ENCODE measurements at regions not wholly inside any gene's neighbourhood (a gene's known extent, or its start where the extent isn't known, plus 50 kb on each side); places are given as distances from the start of the nearest gene placed in this dataset.
"Not testable (repeated sequence)": the region's sequence is repeated elsewhere in the genome, so short reads cannot be mapped to it uniquely, and the experiment has no call there.

- Histone ChIP-seq H3K36me3 (ENCODE audit: insufficient read depth, low read length, poor library complexity, severe bottlenecking) (peaks cover 3% of the 10 kb centered on the region), H3K4me3 (ENCODE audit: low read depth, low read length, poor library complexity, severe bottlenecking) (no peak overlapping the region), H3K9me3 (ENCODE audit: low read depth, low read length, poor library complexity, severe bottlenecking) (peaks cover 13% of the 10 kb centered on the region), H3K27ac (ENCODE audit: low read depth, low read length, poor library complexity, severe bottlenecking) (no peak overlapping the region), H3K4me1 (ENCODE audit: insufficient read depth, low read length, poor library complexity, severe bottlenecking) (peaks cover 14% of the 10 kb centered on the region), H3K27me3 (replicated peaks; ENCODE audit: insufficient read depth, low read depth, low read length, poor library complexity) (no peaks in the 10 kb centered on the region)
- CTCF ChIA-PET: no interaction called here
- intact Hi-C loops (cut with micrococcal nuclease; ENCODE audit: unreplicated experiment): no loop called here
- DNase-seq (ENCODE audit: low spot score): no peak
- TF ChIP-seq CTCF (conservative IDR thresholded peaks at IDR 0.05; ENCODE audit: low read depth, low read length) (no peak), EZH2 (IDR thresholded peaks at IDR 0.05; ENCODE audit: borderline replicate concordance, low read depth, low read length, poor library complexity, severe bottlenecking) (no peak)
- BruUV-seq (replicated peaks): no TSS peak
- POLR2A ChIA-PET (ENCODE audit: low non-redundant PET): no interaction called here
Measured at GRCh38 chr4:122992641-122993040, 70.2 kb upstream of the NUDT6 start.

GRCh38 chr4:122996350-122996749 is 74.0 kb upstream of the NUDT6 start:
- BruUV-seq (replicated peaks): no TSS peak

GRCh38 chr4:122997463-122998101 is 75.2 kb upstream of the NUDT6 start:
- H3K27me3 ChIP-seq (replicated peaks; ENCODE audit: insufficient read depth, low read depth, low read length, poor library complexity): no peaks in the 10 kb centered on the region
- no peaks in the 10 kb centered on the region for H3K9me3 ChIP-seq (ENCODE audit: low read depth, low read length, poor library complexity, severe bottlenecking)
- H3K4me3 ChIP-seq (ENCODE audit: low read depth, low read length, poor library complexity, severe bottlenecking): no peak overlapping the region
- peaks cover 9% of the 10 kb centered on the region for H3K4me1 ChIP-seq (ENCODE audit: insufficient read depth, low read length, poor library complexity, severe bottlenecking)
- no peak for DNase-seq (ENCODE audit: low spot score)
- no peak overlapping the region for H3K27ac ChIP-seq (ENCODE audit: low read depth, low read length, poor library complexity, severe bottlenecking)
- TF ChIP-seq CTCF (conservative IDR thresholded peaks at IDR 0.05; ENCODE audit: low read depth, low read length): no peak
- no peak for TF ChIP-seq EZH2 (IDR thresholded peaks at IDR 0.05; ENCODE audit: borderline replicate concordance, low read depth, low read length, poor library complexity, severe bottlenecking)
- intact Hi-C loops (cut with micrococcal nuclease; ENCODE audit: unreplicated experiment): no loop called here
- ChIA-PET POLR2A (ENCODE audit: low non-redundant PET) (no interaction called here), CTCF (no interaction called here)
- no peaks in the 10 kb centered on the region for H3K36me3 ChIP-seq (ENCODE audit: insufficient read depth, low read length, poor library complexity, severe bottlenecking)
- BruUV-seq (replicated peaks): no TSS peak

More at GRCh38 chr4:122996350-122996749, 74.0 kb upstream of the NUDT6 start:
- Histone ChIP-seq H3K4me3 (ENCODE audit: low read depth, low read length, poor library complexity, severe bottlenecking) (no peak overlapping the region), H3K27ac (ENCODE audit: low read depth, low read length, poor library complexity, severe bottlenecking) (no peak overlapping the region), H3K27me3 (replicated peaks; ENCODE audit: insufficient read depth, low read depth, low read length, poor library complexity) (no peaks in the 10 kb centered on the region), H3K4me1 (ENCODE audit: insufficient read depth, low read length, poor library complexity, severe bottlenecking) (peaks cover 14% of the 10 kb centered on the region), H3K36me3 (ENCODE audit: insufficient read depth, low read length, poor library complexity, severe bottlenecking) (no peaks in the 10 kb centered on the region), H3K9me3 (ENCODE audit: low read depth, low read length, poor library complexity, severe bottlenecking) (no peaks in the 10 kb centered on the region)
- TF ChIP-seq EZH2 (IDR thresholded peaks at IDR 0.05; ENCODE audit: borderline replicate concordance, low read depth, low read length, poor library complexity, severe bottlenecking) (no peak), CTCF (conservative IDR thresholded peaks at IDR 0.05; ENCODE audit: low read depth, low read length) (no peak)
- DNase-seq (ENCODE audit: low spot score): no peak
- CTCF ChIA-PET: no interaction called here
- intact Hi-C loops (cut with micrococcal nuclease; ENCODE audit: unreplicated experiment): no loop called here
- POLR2A ChIA-PET (ENCODE audit: low non-redundant PET): no interaction called here

GRCh38 chr4:123004079-123004478 is 81.7 kb upstream of the NUDT6 start:
- H3K4me3 ChIP-seq (ENCODE audit: low read depth, low read length, poor library complexity, severe bottlenecking); DNase-seq (ENCODE audit: low spot score); POLR2A ChIA-PET (ENCODE audit: low non-redundant PET); H3K4me1 ChIP-seq (ENCODE audit: insufficient read depth, low read length, poor library complexity, severe bottlenecking); H3K27me3 ChIP-seq (replicated peaks; ENCODE audit: insufficient read depth, low read depth, low read length, poor library complexity); H3K27ac ChIP-seq (ENCODE audit: low read depth, low read length, poor library complexity, severe bottlenecking); H3K36me3 ChIP-seq (ENCODE audit: insufficient read depth, low read length, poor library complexity, severe bottlenecking); intact Hi-C loops (cut with micrococcal nuclease; ENCODE audit: unreplicated experiment); CTCF ChIA-PET; BruUV-seq (replicated peaks); H3K9me3 ChIP-seq (ENCODE audit: low read depth, low read length, poor library complexity, severe bottlenecking): not testable (repeated sequence)

- CTCF ChIA-PET; H3K4me1 ChIP-seq (ENCODE audit: insufficient read depth, low read length, poor library complexity, severe bottlenecking); BruUV-seq (replicated peaks); POLR2A ChIA-PET (ENCODE audit: low non-redundant PET); H3K36me3 ChIP-seq (ENCODE audit: insufficient read depth, low read length, poor library complexity, severe bottlenecking); H3K9me3 ChIP-seq (ENCODE audit: low read depth, low read length, poor library complexity, severe bottlenecking); intact Hi-C loops (cut with micrococcal nuclease; ENCODE audit: unreplicated experiment); H3K27ac ChIP-seq (ENCODE audit: low read depth, low read length, poor library complexity, severe bottlenecking); DNase-seq (ENCODE audit: low spot score); H3K27me3 ChIP-seq (replicated peaks; ENCODE audit: insufficient read depth, low read depth, low read length, poor library complexity); H3K4me3 ChIP-seq (ENCODE audit: low read depth, low read length, poor library complexity, severe bottlenecking): not testable (repeated sequence)
Measured at GRCh38 chr4:123005126-123005525, 82.7 kb upstream of the NUDT6 start.

All from A673 (cell line).